COR-L47 (cell line): ENCODE measurements at regions not wholly inside any gene's neighbourhood (a gene's known extent, or its start where the extent isn't known, plus 50 kb on each side); places are given as distances from the start of the nearest gene placed in this dataset.
"Not testable (repeated sequence)": the region's sequence is repeated elsewhere in the genome, so short reads cannot be mapped to it uniquely, and the experiment has no call there.

Source experiments
- DNase-seq: peaks from one replicate; lab custom pipeline; 2025; lab: John Stamatoyannopoulos, UW

GRCh38 chr17:71084838-71085237 lies 915.5 kb downstream of the KCNJ2 start:
- DNase-seq, result no peak

GRCh38 chr17:71085238-71086033 lies 916.1 kb downstream of the KCNJ2 start:
- DNase-seq, result no peak

- DNase-seq, result no peak
These were observed 920.1 kb downstream of the KCNJ2 start for GRCh38 chr17:71089431-71089830.

DNA sequence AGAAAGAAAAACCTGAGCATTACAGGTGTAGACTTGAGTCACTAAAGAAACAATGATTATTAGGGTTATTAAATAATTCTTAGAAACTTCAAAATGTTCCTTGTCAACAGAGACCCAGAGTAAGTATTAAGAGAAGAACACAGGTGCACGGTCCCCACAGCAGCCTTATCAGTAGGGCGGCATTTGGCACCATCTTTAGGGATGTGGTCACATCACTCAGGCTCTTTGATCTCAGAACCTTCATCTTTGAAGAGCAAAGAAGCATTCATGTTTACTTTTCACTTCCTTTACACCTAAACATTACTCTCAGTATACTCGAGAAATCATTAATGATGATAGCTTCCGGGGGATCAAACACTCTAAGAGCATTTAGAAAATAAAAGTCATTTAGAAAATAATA lies 928.7 kb downstream of the KCNJ2 start:
- DNase-seq, result no peak

- no peak for DNase-seq
These were observed 929.8 kb downstream of the KCNJ2 start for GRCh38 chr17:71099003-71099714.

GRCh38 chr17:71102777-71103176 lies 933.4 kb downstream of the KCNJ2 start:
- no peak for DNase-seq

DNA sequence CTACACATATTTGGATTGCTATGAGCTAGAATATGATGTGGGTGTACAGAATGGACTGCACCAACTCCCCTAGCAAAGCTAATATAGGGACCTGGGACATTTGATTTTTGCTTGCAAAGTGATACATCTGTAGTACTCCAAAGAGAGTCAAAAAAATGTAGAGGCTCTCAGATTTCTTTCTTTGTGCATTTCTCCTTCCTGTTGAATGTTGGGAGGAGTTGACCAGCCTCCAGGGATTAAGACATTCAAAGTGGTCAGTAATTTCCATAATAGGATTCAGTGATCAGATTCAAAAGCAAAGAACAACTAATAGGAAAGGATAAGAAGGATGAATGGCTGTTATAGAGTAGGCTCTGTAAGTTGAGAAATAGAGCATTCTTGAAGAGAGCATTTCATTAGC lies 934.9 kb downstream of the KCNJ2 start:
- DNase-seq, result no peak

DNA sequence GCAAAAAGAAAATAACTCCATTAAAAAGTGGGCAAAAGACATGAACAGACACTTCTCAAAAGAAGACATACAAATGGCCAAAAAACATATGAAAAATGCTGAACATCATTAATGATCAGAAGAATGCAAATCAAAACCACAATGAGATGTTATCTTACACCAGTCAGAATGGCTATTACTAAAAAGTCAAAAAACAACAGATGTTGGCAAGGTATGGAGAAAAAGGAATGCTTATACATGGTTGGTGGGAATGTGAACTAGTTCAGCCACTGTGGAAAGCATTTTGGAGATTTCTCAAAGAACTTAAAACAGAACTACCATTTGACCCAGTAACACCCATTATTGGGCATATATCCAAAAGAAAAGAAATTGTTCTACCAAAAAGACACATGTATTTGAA lies 936.7 kb downstream of the KCNJ2 start:
- DNase-seq, result not testable (repeated sequence)

DNA sequence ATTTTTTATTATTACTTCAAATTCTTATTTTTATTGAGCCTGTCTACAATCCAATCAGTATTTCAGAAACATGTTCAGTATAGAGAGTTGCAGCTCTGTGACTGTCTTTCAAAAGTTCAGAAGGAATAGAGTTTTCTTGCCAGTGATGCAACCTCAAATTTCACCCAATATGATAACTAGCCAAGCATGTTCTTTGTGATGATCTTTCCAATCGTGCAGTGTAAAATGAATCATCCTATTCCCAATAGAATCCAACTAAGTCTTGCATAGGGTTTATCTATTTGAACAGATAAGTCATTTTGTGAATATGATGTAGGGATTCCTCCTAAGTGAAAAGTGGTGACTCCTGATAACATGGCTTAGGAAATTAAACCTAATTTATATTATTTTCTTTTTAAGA lies 937.8 kb downstream of the KCNJ2 start:
- no peak for DNase-seq

DNA sequence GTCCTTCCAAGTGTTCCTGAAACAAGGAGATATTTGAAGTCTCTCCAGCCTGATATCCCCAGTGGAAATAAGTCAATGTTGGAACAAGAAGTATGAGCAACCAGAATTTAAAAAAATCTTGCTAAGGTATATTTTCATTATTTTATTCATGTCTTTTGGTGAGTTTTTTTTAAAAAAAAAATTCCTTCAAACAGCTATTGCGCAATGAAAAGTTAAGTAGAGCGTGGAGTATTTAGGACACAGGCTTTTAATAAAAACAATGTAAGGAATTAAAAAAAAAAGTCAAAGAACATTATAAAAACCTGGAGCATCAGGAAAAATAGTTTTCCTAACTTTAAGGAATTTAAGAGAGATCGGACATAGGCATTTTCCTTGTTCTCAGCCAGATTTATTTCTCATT lies 940.4 kb downstream of the KCNJ2 start:
- DNase-seq, result no peak

DNA sequence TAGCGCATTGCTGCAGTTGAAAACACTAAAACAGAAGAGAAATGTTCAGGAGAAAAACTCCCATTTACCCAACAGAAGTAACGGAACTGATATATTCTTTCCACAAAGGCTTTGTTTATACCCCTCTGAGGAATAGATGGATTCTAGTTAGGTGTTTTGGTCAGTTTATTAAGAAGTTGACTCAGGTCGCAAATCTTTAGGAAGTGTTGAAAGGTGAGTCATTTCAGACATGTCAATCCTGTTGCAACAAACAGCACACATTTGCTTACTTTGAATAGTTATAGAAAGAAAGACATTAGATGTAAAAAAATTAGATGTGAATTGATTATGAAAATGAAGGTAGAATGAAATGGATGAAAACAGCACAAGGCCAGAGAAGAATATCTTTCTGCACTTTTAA lies 941.0 kb downstream of the KCNJ2 start:
- DNase-seq, result no peak

DNA sequence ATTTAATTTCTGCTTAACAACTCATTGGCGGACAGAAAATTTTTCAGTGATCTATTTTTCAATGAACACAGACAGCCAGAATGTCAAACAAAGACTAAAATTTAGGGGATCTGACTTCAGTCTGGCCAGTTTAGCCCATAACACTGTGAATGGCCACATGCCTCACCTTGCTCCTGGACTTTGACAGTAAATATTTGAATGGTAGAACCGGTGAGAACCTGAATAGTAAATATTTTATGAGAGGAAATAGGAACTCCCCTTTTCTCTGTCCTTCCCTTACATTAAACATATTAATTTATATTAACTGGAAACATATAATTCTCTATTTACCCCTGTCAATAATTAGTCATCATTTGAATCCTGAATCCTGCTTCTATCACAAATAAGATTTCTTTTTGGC lies 942.1 kb downstream of the KCNJ2 start:
- DNase-seq, result no peak

DNA sequence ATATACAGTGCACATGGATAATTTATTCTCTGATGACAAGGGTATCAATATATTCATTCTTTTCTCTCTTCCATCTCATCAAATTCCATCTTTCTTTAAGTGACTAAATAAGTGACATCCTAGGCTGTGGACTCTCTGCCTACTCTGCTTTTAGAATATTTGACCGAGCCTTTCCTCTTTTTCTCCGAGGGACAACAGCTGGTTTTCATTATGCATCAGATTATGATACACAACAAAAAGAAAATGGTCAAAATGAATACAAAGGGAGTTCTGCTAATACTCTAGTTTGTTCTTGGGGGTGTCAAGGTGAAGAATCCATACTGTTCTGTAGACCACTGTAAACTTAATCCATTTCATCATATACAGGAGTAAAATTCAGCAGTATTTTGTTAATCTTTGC lies 942.6 kb downstream of the KCNJ2 start:
- no peak for DNase-seq

- DNase-seq, result no peak
These were observed 944.0 kb downstream of the KCNJ2 start for GRCh38 chr17:71113347-71113746.

DNA sequence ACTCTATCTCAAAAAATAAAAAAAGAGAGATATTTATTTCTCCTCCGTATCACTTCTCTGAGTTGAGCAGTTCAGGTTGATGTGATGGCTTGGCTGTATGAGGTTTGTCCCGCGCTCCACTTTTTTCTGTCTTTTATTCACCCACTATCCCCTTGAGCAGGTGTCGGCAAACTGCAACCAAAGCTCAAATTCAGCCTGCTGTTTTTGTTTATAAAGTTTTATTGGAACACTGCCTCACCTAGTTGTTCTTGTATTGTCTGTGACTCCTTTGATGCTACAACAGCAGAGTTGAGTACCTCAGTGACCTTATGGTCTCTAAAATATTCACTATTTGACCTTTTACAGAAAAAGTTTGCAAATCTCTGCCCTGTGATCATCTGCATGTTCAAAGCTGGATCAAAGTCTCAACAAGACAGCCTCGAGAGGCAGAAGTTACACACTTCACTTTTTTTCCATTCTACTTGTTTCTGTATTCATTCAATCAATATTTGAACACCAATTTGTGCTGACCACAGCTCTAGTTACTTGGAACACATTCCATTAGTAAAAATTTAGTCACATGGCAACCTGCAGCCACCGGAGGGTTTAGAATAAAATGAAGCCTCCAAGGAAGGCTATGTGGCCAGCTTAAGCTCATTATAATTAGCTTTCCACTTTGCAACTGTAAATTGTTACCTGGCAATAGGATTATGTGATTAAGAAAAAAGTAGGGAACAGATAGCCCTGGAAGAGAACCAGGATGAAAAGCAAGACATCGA lies 945.8 kb downstream of the KCNJ2 start:
- no peak for DNase-seq

- no peak for DNase-seq
These were observed 946.3 kb downstream of the KCNJ2 start for GRCh38 chr17:71115669-71115972.

DNA sequence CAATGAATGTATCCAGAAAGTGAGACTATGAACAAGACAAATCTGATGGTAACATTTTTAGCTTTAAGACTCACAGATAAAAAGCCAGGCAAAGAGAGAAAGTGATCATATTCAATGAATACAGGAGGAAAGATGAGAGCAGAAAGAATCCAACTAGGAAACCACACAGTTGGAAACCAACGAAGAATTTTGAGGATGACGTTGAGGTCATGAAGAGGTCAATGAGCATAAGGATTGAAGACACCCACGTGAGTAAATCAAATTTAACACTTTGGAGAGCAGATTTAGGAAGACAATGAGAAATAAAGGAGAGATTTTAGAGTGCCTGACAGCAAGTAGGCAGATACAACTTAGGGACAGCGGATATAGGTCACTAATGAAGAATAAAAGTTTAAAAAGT lies 948.1 kb downstream of the KCNJ2 start:
- no peak for DNase-seq

GRCh38 chr17:71118039-71118438 lies 948.7 kb downstream of the KCNJ2 start:
- peak; percentile 73 for DNase-seq

- no peak for DNase-seq
These were observed 958.1 kb downstream of the KCNJ2 start for GRCh38 chr17:71127416-71127815.

DNA sequence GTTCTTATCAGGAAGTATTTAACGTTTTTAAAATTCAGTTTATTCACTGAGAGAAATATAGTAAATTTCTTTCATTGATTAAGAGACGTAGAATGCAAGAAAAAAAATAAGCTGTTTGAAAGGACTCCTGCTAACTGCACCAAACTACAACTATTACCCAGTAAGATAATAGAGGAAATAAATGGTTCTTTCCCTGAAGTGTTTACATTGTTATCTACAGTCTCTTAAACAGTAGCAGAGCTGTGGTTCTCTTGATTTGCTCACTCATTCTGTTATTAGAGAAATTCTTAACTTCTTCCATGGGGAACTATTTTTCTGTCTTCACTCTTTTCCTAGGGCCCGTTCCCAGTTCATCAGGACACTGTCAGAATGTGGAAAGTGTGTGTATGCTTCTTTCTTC lies 973.0 kb downstream of the KCNJ2 start:
- DNase-seq, result no peak

DNA sequence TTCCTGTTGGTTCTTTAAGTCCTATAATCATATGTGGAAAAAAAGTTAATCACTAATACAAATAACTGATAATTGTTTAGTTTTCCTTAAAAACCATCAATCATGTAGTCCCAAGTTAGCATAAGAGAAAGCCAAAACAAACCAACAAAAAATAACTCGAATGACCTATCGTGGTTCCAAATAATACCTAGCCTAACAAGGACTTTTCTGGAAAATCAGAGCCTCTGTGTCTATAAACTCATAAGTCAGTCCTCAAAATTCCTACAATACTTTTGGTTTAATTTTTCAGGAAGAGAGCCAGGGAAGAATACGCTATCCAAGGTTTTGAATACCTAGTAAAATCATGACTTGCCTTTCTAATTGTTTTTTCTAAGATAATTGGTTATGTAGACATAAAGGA lies 975.3 kb upstream of the SOX9 start:
- DNase-seq, result no peak

DNA sequence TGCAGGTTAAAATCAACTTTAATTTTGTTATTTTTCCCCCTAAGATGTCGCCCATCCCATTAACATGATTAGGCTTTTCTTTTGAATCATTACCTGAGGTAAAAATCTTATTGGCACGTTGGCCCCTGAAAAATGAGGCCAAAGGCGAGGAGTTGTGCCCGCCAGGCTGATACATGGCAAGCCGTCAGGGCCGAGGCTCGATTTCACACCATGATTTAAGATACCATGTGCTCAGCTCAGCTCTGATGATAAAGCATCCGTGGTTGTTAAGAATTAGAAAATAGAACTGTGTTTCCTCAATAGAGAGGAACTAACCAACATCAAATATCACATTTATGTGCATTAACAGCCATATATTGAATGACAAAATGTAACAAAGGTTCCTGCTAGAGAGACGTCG lies 972.9 kb upstream of the SOX9 start:
- no peak for DNase-seq

DNA sequence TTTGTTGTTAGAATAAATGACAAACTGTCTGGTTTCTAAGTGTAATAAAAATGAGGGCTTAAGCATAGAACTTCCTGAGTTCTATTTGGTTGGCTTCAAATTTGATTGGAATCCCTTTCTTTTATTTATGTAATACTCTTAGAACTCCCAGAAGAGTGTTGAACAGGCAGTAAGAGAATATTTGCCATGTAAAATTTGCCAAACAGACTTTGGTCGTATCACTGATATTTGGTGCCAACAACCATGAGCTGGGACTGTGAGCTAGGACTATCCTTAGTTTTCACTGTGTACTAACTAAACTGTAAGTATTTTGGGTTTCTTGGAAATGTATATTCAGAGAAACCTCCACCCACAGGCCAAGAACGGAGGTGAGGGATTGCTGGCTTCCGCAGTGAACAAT lies 971.2 kb upstream of the SOX9 start:
- DNase-seq, result no peak
